H1 (cell line): ENCODE measurements at regions not wholly inside any gene's neighbourhood (a gene's known extent, or its start where the extent isn't known, plus 50 kb on each side); places are given as distances from the start of the nearest gene placed in this dataset.

Experiments
- CTCF ChIA-PET: fragments of 300-600 bp; sonication (Branson Sonifier 250); formaldehyde crosslinking; loops from one replicate; lab custom pipeline; 2021; ENCODE audit not compliant: partially characterized antibody; lab: Charles Lee
- POLR2A ChIA-PET: fragments of 300-600 bp; sonication (Branson Sonifier 250); formaldehyde crosslinking; loops from one replicate; lab custom pipeline; 2021; ENCODE audit warnings: inconsistent platforms; ENCODE audit not compliant: partially characterized antibody; lab: Charles Lee
- DNase-seq, 2 experiments: peaks; one replicate each; pipeline versions ENCODE4 v3.0.0 to v3.0.0-alpha.2; 2010 to 2022; ENCODE audit warnings: low spot score in 2 of 2, low read depth in 1 of 2, mixed read lengths in 1 of 2
- FAIRE-seq: peaks from 2 replicates; lab custom pipeline; 2011; peaks lifted over from hg19 to GRCh38; lab: Jason Lieb, UNC
- H2AFZ ChIP-seq: 2 replicates; pipeline ENCODE4 v1.8.1; 2012; ENCODE audit warnings: low read length, inconsistent platforms
- H2AK5ac ChIP-seq: 2 replicates; pipeline ENCODE4 v1.6.1; 2013; ENCODE audit warnings: low read depth, low read length
- H2BK120ac ChIP-seq: replicated peaks from 2 replicates; pipeline ENCODE3; 2013; ENCODE audit warnings: low read depth, low read length, inconsistent platforms
- H2BK12ac ChIP-seq: 2 replicates; pipeline ENCODE4 v1.6.1; 2013; ENCODE audit warnings: low read depth, low read length
- H2BK15ac ChIP-seq: 2 replicates; pipeline ENCODE4 v1.6.1; 2013; ENCODE audit warnings: low read length
- H2BK20ac ChIP-seq: 2 replicates; pipeline ENCODE4 v1.6.1; 2013; ENCODE audit warnings: low read length
- H2BK5ac ChIP-seq: 2 replicates; pipeline ENCODE4 v1.6.1; 2013; ENCODE audit warnings: low read depth, low read length
- H3K14ac ChIP-seq: 2 replicates; pipeline ENCODE4 v1.6.1; 2013; ENCODE audit warnings: inconsistent platforms; ENCODE audit not compliant: insufficient read length
- H3K18ac ChIP-seq: 2 replicates; pipeline ENCODE4 v1.6.1; 2013; ENCODE audit warnings: low read length; ENCODE audit errors: extremely low read depth
- H3K23ac ChIP-seq: 2 replicates; pipeline ENCODE4 v1.6.1; 2013; ENCODE audit warnings: inconsistent platforms; ENCODE audit not compliant: insufficient read length
- H3K23me2 ChIP-seq: 2 replicates; pipeline ENCODE4 v1.6.1; 2013; ENCODE audit warnings: low read depth, low read length
- H3K27ac ChIP-seq: 2 replicates; pipeline ENCODE4 v1.6.1; 2011; ENCODE audit warnings: low read depth, low read length, inconsistent platforms
- H3K27me3 ChIP-seq, 4 experiments: replicated peaks in 1 of 4; 1 replicate in 1 of 4; 2 replicates in 3 of 4; pipeline versions ENCODE4 v1.6.1 to v1.8.1; 2011 to 2013; ENCODE audit warnings: low read length in 3 of 4, mild to moderate bottlenecking in 3 of 4, inconsistent platforms in 2 of 4, mixed read lengths in 2 of 4, moderate library complexity in 1 of 4; ENCODE audit not compliant: control insufficient read depth in 3 of 4, insufficient read depth in 3 of 4; ENCODE audit errors: extremely low read depth in 1 of 4
- H3K36me3 ChIP-seq, 4 experiments: 2 replicates each; pipeline versions ENCODE4 v1.6.1 to v1.8.1; 2011 to 2013; ENCODE audit warnings: mild to moderate bottlenecking in 4 of 4, low read length in 3 of 4, moderate library complexity in 2 of 4, control low read depth in 1 of 4, inconsistent platforms in 1 of 4; ENCODE audit not compliant: insufficient read depth in 4 of 4, control insufficient read depth in 2 of 4
- H3K4ac ChIP-seq: replicated peaks from 2 replicates; pipeline ENCODE3; 2013; ENCODE audit warnings: low read length, low read depth, mixed read lengths, inconsistent platforms; ENCODE audit not compliant: insufficient read length
- H3K4me1 ChIP-seq, 4 experiments: replicated peaks in 1 of 4; 1 replicate in 1 of 4; 2 replicates in 3 of 4; pipeline versions ENCODE4 v1.6.1 to v1.8.1; 2011 to 2013; ENCODE audit warnings: low read length in 3 of 4, inconsistent platforms in 2 of 4, mixed read lengths in 1 of 4; ENCODE audit not compliant: insufficient read depth in 4 of 4, control insufficient read depth in 3 of 4
- H3K4me2 ChIP-seq, 2 experiments: 2 replicates each; pipeline versions ENCODE4 v1.6.1 to v1.8.1; 2011 to 2013; ENCODE audit warnings: low read depth in 2 of 2, low read length in 2 of 2, control low read depth in 1 of 2, inconsistent platforms in 1 of 2, mild to moderate bottlenecking in 1 of 2; ENCODE audit not compliant: insufficient read depth in 1 of 2
- H3K4me3 ChIP-seq, 4 experiments: fragments of 200-600, 300-600 bp in 1 of 4; sonication (generic), shearing (Covaris generic), sonication (Bioruptor Twin) in 1 of 4; 2 replicates each; pipeline versions ENCODE4 v1.5.1 to v1.8.1; 2011 to 2016; ENCODE audit warnings: low read length in 4 of 4, low read depth in 3 of 4, control low read depth in 2 of 4, inconsistent platforms in 2 of 4, mild to moderate bottlenecking in 2 of 4, mixed read lengths in 1 of 4, moderate library complexity in 1 of 4; ENCODE audit not compliant: insufficient read depth in 2 of 4; ENCODE audit errors: extremely low read depth in 1 of 4
- H3K56ac ChIP-seq: replicated peaks from 2 replicates; pipeline ENCODE3; 2013; ENCODE audit warnings: low read depth, mild to moderate bottlenecking, mixed read lengths, low read length, inconsistent platforms; ENCODE audit not compliant: insufficient read length
- H3K79me1 ChIP-seq: 2 replicates; pipeline ENCODE4 v1.6.1; 2013; ENCODE audit warnings: low read depth, low read length, control low read depth
- H3K79me2 ChIP-seq, 2 experiments: 2 replicates each; pipeline versions ENCODE4 v1.6.1 to v1.8.1; 2012 to 2013; ENCODE audit warnings: low read length in 2 of 2, mild to moderate bottlenecking in 2 of 2, inconsistent platforms in 1 of 2; ENCODE audit not compliant: insufficient read depth in 2 of 2, control insufficient read depth in 1 of 2
- H3K9ac ChIP-seq, 4 experiments: replicated peaks in 1 of 4; 1 replicate in 1 of 4; 2 replicates in 3 of 4; pipeline versions ENCODE4 v1.6.1 to v1.8.1; 2011 to 2013; ENCODE audit warnings: low read depth in 3 of 4, low read length in 3 of 4, control low read depth in 2 of 4, mild to moderate bottlenecking in 2 of 4, moderate library complexity in 2 of 4, inconsistent platforms in 1 of 4; ENCODE audit errors: extremely low read depth in 1 of 4
- H3K9me3 ChIP-seq, 2 experiments: 2 replicates each; pipeline versions ENCODE4 v1.6.1 to v1.8.1; 2012 to 2013; ENCODE audit warnings: mild to moderate bottlenecking in 2 of 2, moderate library complexity in 2 of 2, control low read depth in 1 of 2, inconsistent platforms in 1 of 2, low read depth in 1 of 2, low read length in 1 of 2, mixed read lengths in 1 of 2; ENCODE audit not compliant: insufficient read depth in 2 of 2
- H4K20me1 ChIP-seq, 2 experiments: replicated peaks in 1 of 2; 2 replicates each; pipeline versions ENCODE3 to v1.8.1; 2011 to 2013; ENCODE audit warnings: inconsistent platforms in 2 of 2, low read length in 2 of 2, mild to moderate bottlenecking in 1 of 2; ENCODE audit not compliant: insufficient read depth in 2 of 2, control insufficient read depth in 1 of 2
- H4K5ac ChIP-seq: 2 replicates; pipeline ENCODE4 v1.6.1; 2013; ENCODE audit warnings: low read length, low read depth, mixed read lengths, inconsistent platforms; ENCODE audit not compliant: insufficient read length
- H4K8ac ChIP-seq: 2 replicates; pipeline ENCODE4 v1.8.0; 2013; ENCODE audit warnings: mild to moderate bottlenecking, moderate library complexity, low read length, inconsistent platforms; ENCODE audit not compliant: insufficient read depth; ENCODE audit errors: extremely low read depth
- H4K91ac ChIP-seq: replicated peaks from 2 replicates; pipeline ENCODE3; 2013; ENCODE audit warnings: low read length, mixed read lengths, inconsistent platforms; ENCODE audit not compliant: insufficient read length
- ATF2 ChIP-seq: IDR thresholded peaks from 2 replicates; pipeline ENCODE4 v1.6.1; 2012; ENCODE audit warnings: low read length, inconsistent platforms
- BCL11A ChIP-seq, 2 experiments: IDR thresholded peaks; one replicate each; pipeline ENCODE4 v1.6.1; 2011; ENCODE audit warnings: low read depth in 2 of 2, low read length in 2 of 2, mild to moderate bottlenecking in 2 of 2
- CHD1 ChIP-seq: IDR thresholded peaks from 2 replicates; pipeline ENCODE4 v1.6.1; 2012; ENCODE audit warnings: low read depth, low read length, improper control_type of control experiment
- E2F6 ChIP-seq: IDR thresholded peaks from 2 replicates; pipeline ENCODE4 v1.6.1; 2012; ENCODE audit warnings: inconsistent platforms
- GABPA ChIP-seq: IDR thresholded peaks from 2 replicates; pipeline ENCODE4 v1.6.1; 2011; ENCODE audit warnings: mild to moderate bottlenecking, low read length, moderate library complexity, borderline replicate concordance; ENCODE audit not compliant: insufficient read depth
- JUND ChIP-seq: IDR thresholded peaks from 2 replicates; pipeline ENCODE4 v1.6.1; 2011; ENCODE audit warnings: mild to moderate bottlenecking, improper control_type of control experiment, low read length
- KDM4A ChIP-seq: IDR thresholded peaks from one replicate; pipeline ENCODE4 v1.7.1; 2012; ENCODE audit warnings: low read depth, mild to moderate bottlenecking, moderate library complexity, low read length, inconsistent platforms; ENCODE audit not compliant: severe bottlenecking
- NRF1 ChIP-seq: IDR thresholded peaks from 2 replicates; pipeline ENCODE4 v1.6.1; 2011; ENCODE audit warnings: mild to moderate bottlenecking, low read depth, low read length, improper control_type of control experiment
- RFX5 ChIP-seq: IDR thresholded peaks from 2 replicates; pipeline ENCODE4 v1.6.1; 2011; ENCODE audit warnings: low read depth, low read length, improper control_type of control experiment, borderline replicate concordance
- TBP ChIP-seq: IDR thresholded peaks from 2 replicates; pipeline ENCODE4 v1.6.1; 2011; ENCODE audit warnings: low read depth, low read length, improper control_type of control experiment
- TCF12 ChIP-seq: IDR thresholded peaks from 2 replicates; pipeline ENCODE4 v1.6.1; 2011; ENCODE audit warnings: low read depth, mild to moderate bottlenecking, low read length
- ZNF274 ChIP-seq: IDR thresholded peaks from 2 replicates; pipeline ENCODE4 v1.7.0; 2012; ENCODE audit warnings: low read length, borderline replicate concordance; ENCODE audit errors: extremely low read depth
- WGBS, 2 experiments: shearing (Covaris generic) in 1 of 2; methylation state at CpG; one replicate each; pipeline versions ENCODE4 v1.1.6 to v1.1.7; 2013 to 2015; ENCODE audit warnings: low lambda C conversion rate in 2 of 2, mixed read lengths in 2 of 2, inconsistent platforms in 1 of 2, low coverage in 1 of 2, missing lambda C conversion rate in 1 of 2; ENCODE audit not compliant: insufficient replicate concordance in 2 of 2, insufficient coverage in 1 of 2, insufficient read length in 1 of 2; ENCODE audit errors: extremely low coverage in 1 of 2, missing lambda C conversion rate in 1 of 2; 5-methylcytosine and 5-hydroxymethylcytosine counted together

- no peaks in the 10 kb centered on the region for H3K79me2 ChIP-seq
- no peak overlapping the region for H2BK120ac ChIP-seq
- no peak overlapping the region for H3K56ac ChIP-seq
- POLR2A ChIA-PET = no interaction called here
- no peaks in the 10 kb centered on the region for H3K9me3 ChIP-seq
- no peaks in the 10 kb centered on the region for H4K20me1 ChIP-seq
- WGBS, 2 experiments = 94% methylated on average over 4 of the region's 4 CpGs; no CpG with 5 or more reads in 1 of the 2 experiments
- no peak overlapping the region for H3K4me2 ChIP-seq
- no peak overlapping the region for H2BK20ac ChIP-seq
- no peak overlapping the region for H2BK12ac ChIP-seq
- no peak overlapping the region for H4K5ac ChIP-seq
- H4K91ac ChIP-seq = no peak overlapping the region
- H4K8ac ChIP-seq = no peak overlapping the region
- FAIRE-seq (no peak), DNase-seq (no peak)
- no peaks in the 10 kb centered on the region for H3K36me3 ChIP-seq
- no peak overlapping the region for H2AK5ac ChIP-seq
- no peak overlapping the region for H3K14ac ChIP-seq
- no peak overlapping the region for H3K4me3 ChIP-seq
- H3K18ac ChIP-seq = no peak overlapping the region
- H3K79me1 ChIP-seq = no peaks in the 10 kb centered on the region
- H3K23me2 ChIP-seq = no peaks in the 10 kb centered on the region; the same call in 1 of the 2 replicates
- no peak overlapping the region for H2BK15ac ChIP-seq
- no peak overlapping the region for H2BK5ac ChIP-seq
- no peak overlapping the region for H3K4ac ChIP-seq
- no peaks in the 10 kb centered on the region for H3K4me1 ChIP-seq
- H3K27me3 ChIP-seq = no peaks in the 10 kb centered on the region
- no peak overlapping the region for H2AFZ ChIP-seq
- CTCF ChIA-PET = no interaction called here
- no peak overlapping the region for H3K23ac ChIP-seq
- no peak overlapping the region for H3K9ac ChIP-seq
- no peak overlapping the region for H3K27ac ChIP-seq
- TF ChIP-seq BCL11A (IDR thresholded peaks at IDR 0.05; ENCODE audit: low read depth in 2 of 2, low read length in 2 of 2) (no peak), CHD1 (no peak), TBP (no peak), KDM4A (no peak), GABPA (no peak), ATF2 (no peak), TCF12 (no peak), RFX5 (no peak), E2F6 (no peak), ZNF274 (no peak), JUND (no peak), NRF1 (no peak)
Observed at GRCh38 chr1:228923973-228924686, 188.9 kb downstream of the RHOU start.
